MM.1S (cell line): ENCODE measurements at regions not wholly inside any gene's neighbourhood (a gene's known extent, or its start where the extent isn't known, plus 50 kb on each side); places are given as distances from the start of the nearest gene placed in this dataset.

Experiments used
- DNase-seq: peaks from one replicate; pipeline ENCODE4 v3.0.0-alpha.2; 2015
- H2AFZ ChIP-seq: fragments of 300-600 bp; sonication (generic); 2 replicates; pipeline ENCODE4 v1.6.0; 2016; ENCODE audit warnings: antibody characterized with exemption, low read length
- H3F3A ChIP-seq: fragments of 300-600 bp; sonication (generic); 2 replicates; pipeline ENCODE4 v1.6.1; 2016; ENCODE audit warnings: mild to moderate bottlenecking, antibody characterized with exemption, low read length, moderate library complexity, mixed read lengths; ENCODE audit not compliant: insufficient read depth
- H3K27ac ChIP-seq: fragments of 300-600 bp; sonication (generic); 2 replicates; pipeline ENCODE4 v1.5.1; 2016; ENCODE audit warnings: mild to moderate bottlenecking, low read length
- H3K27me3 ChIP-seq: fragments of 300-600 bp; sonication (generic); replicated peaks from 2 replicates; pipeline ENCODE4 v1.6.0; 2016; ENCODE audit warnings: low read length; ENCODE audit not compliant: insufficient read depth
- H3K36me3 ChIP-seq: fragments of 300-600 bp; sonication (generic); replicated peaks from 2 replicates; pipeline ENCODE4 v1.6.1; 2016; ENCODE audit warnings: mild to moderate bottlenecking, low read length, mixed read lengths; ENCODE audit not compliant: insufficient read depth
- H3K4me1 ChIP-seq: fragments of 300-600 bp; sonication (generic); 2 replicates; pipeline ENCODE4 v1.6.1; 2016; ENCODE audit warnings: low read length, mixed read lengths
- H3K4me2 ChIP-seq: fragments of 300-600 bp; sonication (generic); 2 replicates; pipeline ENCODE4 v1.6.0; 2016; ENCODE audit warnings: low read depth, low read length
- H3K4me3 ChIP-seq: fragments of 300-600 bp; sonication (generic); 2 replicates; pipeline ENCODE4 v1.5.1; 2016; ENCODE audit warnings: low read length, mixed read lengths
- H3K79me2 ChIP-seq: fragments of 300-600 bp; sonication (generic); 2 replicates; pipeline ENCODE4 v1.6.1; 2016; ENCODE audit warnings: mixed run types, low read length, mixed read lengths
- H3K9ac ChIP-seq: fragments of 300-600 bp; sonication (generic); 2 replicates; pipeline ENCODE4 v1.6.1; 2016; ENCODE audit warnings: low read length, mixed read lengths
- H3K9me2 ChIP-seq: fragments of 300-600 bp; sonication (generic); replicated peaks from 2 replicates; pipeline ENCODE4 v1.6.1; 2016; ENCODE audit warnings: mild to moderate bottlenecking, low read length, mixed read lengths; ENCODE audit not compliant: insufficient read depth
- H3K9me3 ChIP-seq: fragments of 300-600 bp; sonication (generic); replicated peaks from 2 replicates; pipeline ENCODE4 v1.6.1; 2016; ENCODE audit warnings: mild to moderate bottlenecking, low read length, mixed read lengths; ENCODE audit not compliant: insufficient read depth
- H4K20me1 ChIP-seq: fragments of 300-600 bp; sonication (generic); 2 replicates; pipeline ENCODE4 v1.6.1; 2016; ENCODE audit warnings: mild to moderate bottlenecking, low read length, moderate library complexity, mixed read lengths; ENCODE audit not compliant: insufficient read depth
- EZH2 ChIP-seq: fragments of 300-600 bp; sonication (generic); optimal IDR thresholded peaks from 2 replicates; pipeline ENCODE3; 2017; ENCODE audit warnings: low read depth, mild to moderate bottlenecking, antibody characterized with exemption, low read length, mixed read lengths
- EZH2phosphoT487 ChIP-seq: fragments of 300-600 bp; sonication (generic); IDR thresholded peaks from 2 replicates; pipeline ENCODE4 v1.6.1; 2018; ENCODE audit warnings: antibody characterized with exemption, low read length
- TF ChIP-seq, protein P1 (sequence below): fragments of 300-600 bp; sonication (generic); IDR thresholded peaks from 2 replicates; pipeline ENCODE4 v1.5.1; 2016; ENCODE audit warnings: antibody characterized with exemption, low read length, mixed read lengths

DNA sequence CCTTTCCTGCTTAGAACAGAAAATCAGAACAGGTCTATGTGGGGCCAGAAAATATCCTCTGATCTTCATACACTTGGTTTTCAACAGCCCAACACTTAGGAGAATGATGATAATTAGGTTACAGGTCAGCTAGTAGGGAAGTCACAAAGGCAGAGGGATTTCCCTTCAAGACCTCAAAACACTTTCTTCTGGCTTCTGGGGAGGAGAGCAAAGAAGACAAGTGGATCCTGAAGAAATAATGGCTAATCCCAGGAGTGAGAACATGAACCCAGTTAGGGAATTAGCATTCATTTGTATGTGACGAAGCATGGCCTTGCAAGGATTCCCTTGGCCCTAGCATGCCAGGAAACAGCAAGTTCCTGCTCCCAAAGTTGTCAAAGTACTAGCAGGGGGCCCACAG, 223.3 kb downstream of the BCAT1 start:
- H3K4me3 ChIP-seq, result no peak overlapping the region
- no peaks in the 10 kb centered on the region for H3K9me2 ChIP-seq
- H3F3A ChIP-seq, result no peaks in the 10 kb centered on the region
- TF ChIP-seq, protein P1, sequence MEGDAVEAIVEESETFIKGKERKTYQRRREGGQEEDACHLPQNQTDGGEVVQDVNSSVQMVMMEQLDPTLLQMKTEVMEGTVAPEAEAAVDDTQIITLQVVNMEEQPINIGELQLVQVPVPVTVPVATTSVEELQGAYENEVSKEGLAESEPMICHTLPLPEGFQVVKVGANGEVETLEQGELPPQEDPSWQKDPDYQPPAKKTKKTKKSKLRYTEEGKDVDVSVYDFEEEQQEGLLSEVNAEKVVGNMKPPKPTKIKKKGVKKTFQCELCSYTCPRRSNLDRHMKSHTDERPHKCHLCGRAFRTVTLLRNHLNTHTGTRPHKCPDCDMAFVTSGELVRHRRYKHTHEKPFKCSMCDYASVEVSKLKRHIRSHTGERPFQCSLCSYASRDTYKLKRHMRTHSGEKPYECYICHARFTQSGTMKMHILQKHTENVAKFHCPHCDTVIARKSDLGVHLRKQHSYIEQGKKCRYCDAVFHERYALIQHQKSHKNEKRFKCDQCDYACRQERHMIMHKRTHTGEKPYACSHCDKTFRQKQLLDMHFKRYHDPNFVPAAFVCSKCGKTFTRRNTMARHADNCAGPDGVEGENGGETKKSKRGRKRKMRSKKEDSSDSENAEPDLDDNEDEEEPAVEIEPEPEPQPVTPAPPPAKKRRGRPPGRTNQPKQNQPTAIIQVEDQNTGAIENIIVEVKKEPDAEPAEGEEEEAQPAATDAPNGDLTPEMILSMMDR, result no peak
- no peak for TF ChIP-seq EZH2
- TF ChIP-seq EZH2phosphoT487, result no peak
- H3K27ac ChIP-seq, result no peak overlapping the region
- H3K36me3 ChIP-seq, result no peaks in the 10 kb centered on the region
- H3K4me2 ChIP-seq, result no peak overlapping the region
- DNase-seq, result no peak
- H3K27me3 ChIP-seq, result no peaks in the 10 kb centered on the region
- no peaks in the 10 kb centered on the region for H4K20me1 ChIP-seq
- no peaks in the 10 kb centered on the region for H3K9me3 ChIP-seq
- H3K9ac ChIP-seq, result no peak overlapping the region
- H3K4me1 ChIP-seq, result no peaks in the 10 kb centered on the region
- no peaks in the 10 kb centered on the region for H3K79me2 ChIP-seq
- no peak overlapping the region for H2AFZ ChIP-seq

DNA sequence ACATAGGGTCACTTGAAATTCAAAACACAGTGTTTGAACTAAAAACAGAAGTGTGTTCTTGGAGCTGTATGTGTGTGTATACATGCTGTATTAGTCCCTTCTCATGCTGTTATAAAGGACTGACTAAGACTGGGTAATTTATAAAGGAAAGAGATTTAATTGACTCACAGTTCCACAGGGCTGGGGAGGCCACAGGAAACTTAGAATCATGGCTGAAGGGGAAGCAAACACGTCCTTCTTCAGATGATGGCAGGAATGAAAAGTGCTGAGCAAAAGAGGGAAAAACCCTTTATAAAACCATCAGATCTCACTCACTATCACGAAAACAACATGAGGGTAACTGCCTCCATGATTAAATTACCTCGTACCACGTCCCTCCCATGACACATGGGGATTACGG, 224.1 kb downstream of the BCAT1 start:
- H4K20me1 ChIP-seq, result no peaks in the 10 kb centered on the region
- H3K4me3 ChIP-seq, result no peak overlapping the region
- H3K27me3 ChIP-seq, result no peaks in the 10 kb centered on the region
- no peak overlapping the region for H3K9ac ChIP-seq
- no peaks in the 10 kb centered on the region for H3K9me2 ChIP-seq
- no peaks in the 10 kb centered on the region for H3K36me3 ChIP-seq
- no peak overlapping the region for H3K27ac ChIP-seq
- no peak overlapping the region for H2AFZ ChIP-seq
- TF ChIP-seq EZH2phosphoT487, result no peak
- H3K79me2 ChIP-seq, result no peaks in the 10 kb centered on the region
- DNase-seq, result no peak
- no peak overlapping the region for H3K4me2 ChIP-seq
- no peaks in the 10 kb centered on the region for H3K9me3 ChIP-seq
- no peaks in the 10 kb centered on the region for H3K4me1 ChIP-seq
- H3F3A ChIP-seq, result no peaks in the 10 kb centered on the region

DNA sequence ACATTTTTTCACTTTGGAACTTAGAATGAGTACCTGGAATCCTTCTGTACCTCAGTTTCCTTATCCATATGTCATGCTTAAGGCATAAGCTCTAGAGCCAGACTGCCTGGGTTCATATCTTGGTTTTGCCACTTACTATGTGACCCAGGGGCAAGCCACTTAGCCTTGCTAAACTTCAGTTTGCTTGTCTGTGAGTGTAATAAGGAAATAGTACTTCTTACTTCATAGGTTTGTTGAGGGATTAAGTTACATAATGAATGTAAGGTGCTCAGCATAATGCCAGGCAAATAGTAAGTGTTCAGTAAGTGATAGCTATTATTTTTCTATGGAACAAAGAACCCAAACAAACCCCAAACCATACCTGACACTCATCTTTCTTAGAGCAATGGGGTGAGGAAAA, 225.1 kb downstream of the BCAT1 start:
- Histone ChIP-seq H3K79me2 (no peaks in the 10 kb centered on the region), H3K9ac (no peak overlapping the region), H3K4me3 (no peak overlapping the region), H3K4me2 (no peak overlapping the region), H3K4me1 (no peaks in the 10 kb centered on the region), H3F3A (no peaks in the 10 kb centered on the region), H2AFZ (no peak overlapping the region), H3K9me3 (no peaks in the 10 kb centered on the region), H3K27me3 (no peaks in the 10 kb centered on the region), H3K9me2 (no peaks in the 10 kb centered on the region), H3K36me3 (no peaks in the 10 kb centered on the region), H3K27ac (no peak overlapping the region), H4K20me1 (no peaks in the 10 kb centered on the region)
- no peak for DNase-seq
- TF ChIP-seq EZH2phosphoT487 (no peak), EZH2 (no peak)
- TF ChIP-seq, protein P1, result no peak

DNA sequence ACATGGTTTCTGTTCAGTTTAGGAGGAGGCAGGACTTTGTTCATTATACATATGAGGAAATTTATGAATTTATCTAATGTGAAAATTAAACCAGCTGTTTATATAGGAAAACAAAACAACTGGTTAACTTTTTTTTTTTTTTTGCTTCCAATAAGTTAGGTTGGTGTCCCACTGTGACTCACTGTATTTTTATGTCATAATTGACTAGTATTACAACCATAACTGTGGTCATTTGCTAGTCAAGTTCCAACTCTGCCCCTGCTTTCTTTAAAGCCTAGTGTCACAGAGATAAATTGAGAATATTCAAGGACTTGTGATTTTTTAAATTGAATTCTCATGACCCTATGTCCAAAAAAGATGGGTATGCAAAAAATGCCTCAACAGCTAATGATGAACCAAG, 227.7 kb downstream of the BCAT1 start:
- Histone ChIP-seq H3K27ac (no peak overlapping the region), H3K9me2 (no peaks in the 10 kb centered on the region; the same call in 1 of the 2 replicates), H3K4me3 (no peak overlapping the region), H3K4me1 (no peaks in the 10 kb centered on the region), H3K4me2 (no peak overlapping the region), H2AFZ (no peak overlapping the region), H3K9ac (no peak overlapping the region), H3K36me3 (no peaks in the 10 kb centered on the region), H3K9me3 (no peaks in the 10 kb centered on the region), H3K27me3 (no peaks in the 10 kb centered on the region), H3K79me2 (no peaks in the 10 kb centered on the region), H3F3A (no peaks in the 10 kb centered on the region), H4K20me1 (no peaks in the 10 kb centered on the region)
- no peak for TF ChIP-seq EZH2phosphoT487
- DNase-seq, result no peak
